ENCODE measurements at regions not wholly inside any gene's neighbourhood (a gene's known extent, or its start where the extent isn't known, plus 50 kb on each side); places are given as distances from the start of the nearest gene placed in this dataset.
"Not testable (repeated sequence)": the region's sequence is repeated elsewhere in the genome, so short reads cannot be mapped to it uniquely, and the experiment has no call there.

DNA sequence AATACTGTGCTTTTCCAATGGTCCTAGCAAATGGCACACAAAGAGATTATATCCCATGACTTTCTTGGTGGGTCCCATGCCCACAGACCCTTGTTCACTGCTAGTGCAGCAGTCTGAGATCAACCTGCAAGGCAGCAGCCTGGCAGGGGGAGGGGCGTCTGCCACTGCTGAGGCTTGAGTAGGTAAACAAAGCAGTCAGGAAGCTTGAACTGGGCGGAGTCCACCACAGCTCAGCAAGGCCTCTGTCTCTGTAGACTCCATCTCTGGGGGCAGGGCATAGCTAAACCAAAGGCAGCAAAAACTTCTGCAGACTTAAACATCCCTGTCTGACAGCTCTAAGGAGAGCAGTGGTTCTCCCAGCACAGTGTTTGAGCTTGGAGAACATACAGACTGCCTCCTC is 82.9 kb downstream of the ZNF737 start:
- DNase-seq (ENCODE audit: extremely low read depth, low read depth): no peak
- TF ChIP-seq CTCF (IDR thresholded peaks at IDR 0.05; ENCODE audit: low read depth, low read length): no peak

- no peak for TF ChIP-seq CTCF (IDR thresholded peaks at IDR 0.05; ENCODE audit: low read depth, low read length)
- DNase-seq (ENCODE audit: extremely low read depth, low read depth): no peak
Measured at GRCh38 chr19:20481736-20482135, 83.8 kb downstream of the ZNF737 start.

- DNase-seq (ENCODE audit: extremely low read depth, low read depth): no peak
- TF ChIP-seq CTCF (IDR thresholded peaks at IDR 0.05; ENCODE audit: low read depth, low read length): no peak
Measured at GRCh38 chr19:20479483-20479882, 86.1 kb downstream of the ZNF737 start.

DNA sequence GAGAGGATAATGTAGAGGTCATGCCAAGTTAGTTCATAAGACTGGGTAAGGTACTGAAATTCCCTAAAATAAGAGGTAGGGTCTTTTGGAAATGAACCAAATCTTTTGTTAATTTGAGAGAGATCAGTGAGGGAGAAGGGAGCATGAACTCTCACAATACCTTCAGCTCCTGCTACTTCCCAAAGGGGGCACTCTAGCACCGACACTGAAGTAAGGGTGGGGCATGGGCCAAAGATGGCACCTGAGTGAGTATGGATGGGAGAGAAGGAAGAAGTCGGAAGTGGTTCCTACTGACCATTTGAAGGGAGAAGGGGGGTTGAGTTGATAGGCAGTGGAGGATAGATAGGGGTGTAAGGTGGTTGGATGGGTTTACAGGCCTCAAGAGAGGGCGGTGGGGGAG is 86.6 kb downstream of the ZNF737 start:
- no peak for TF ChIP-seq CTCF (IDR thresholded peaks at IDR 0.05; ENCODE audit: low read depth, low read length)
- no peak for DNase-seq (ENCODE audit: extremely low read depth, low read depth)

- DNase-seq (ENCODE audit: extremely low read depth, low read depth): no peak
- TF ChIP-seq CTCF (IDR thresholded peaks at IDR 0.05; ENCODE audit: low read depth, low read length): no peak
Measured at GRCh38 chr19:20472854-20473253, 92.7 kb downstream of the ZNF737 start.

DNA sequence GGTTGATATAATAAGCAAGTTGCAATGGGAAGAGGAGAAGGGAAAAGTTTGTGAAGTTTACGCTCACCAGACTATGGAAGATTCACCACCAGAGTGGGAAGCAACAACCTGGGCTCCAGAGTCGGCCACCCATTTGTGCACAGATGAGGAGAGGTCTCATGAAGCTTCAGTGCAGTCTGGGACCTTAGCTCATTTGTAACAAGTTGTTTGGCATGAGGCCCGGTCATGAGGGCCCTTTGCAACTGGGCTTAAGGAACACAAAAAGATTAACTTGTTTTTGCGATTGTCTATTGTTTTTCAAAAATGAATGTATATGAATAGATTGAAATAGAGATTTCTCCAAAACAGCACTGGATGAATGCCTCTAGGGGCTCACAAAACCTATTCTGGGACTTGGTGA is 94.2 kb downstream of the ZNF737 start:
- no peak for TF ChIP-seq CTCF (IDR thresholded peaks at IDR 0.05; ENCODE audit: low read depth, low read length)
- no peak for DNase-seq (ENCODE audit: extremely low read depth, low read depth)

DNA sequence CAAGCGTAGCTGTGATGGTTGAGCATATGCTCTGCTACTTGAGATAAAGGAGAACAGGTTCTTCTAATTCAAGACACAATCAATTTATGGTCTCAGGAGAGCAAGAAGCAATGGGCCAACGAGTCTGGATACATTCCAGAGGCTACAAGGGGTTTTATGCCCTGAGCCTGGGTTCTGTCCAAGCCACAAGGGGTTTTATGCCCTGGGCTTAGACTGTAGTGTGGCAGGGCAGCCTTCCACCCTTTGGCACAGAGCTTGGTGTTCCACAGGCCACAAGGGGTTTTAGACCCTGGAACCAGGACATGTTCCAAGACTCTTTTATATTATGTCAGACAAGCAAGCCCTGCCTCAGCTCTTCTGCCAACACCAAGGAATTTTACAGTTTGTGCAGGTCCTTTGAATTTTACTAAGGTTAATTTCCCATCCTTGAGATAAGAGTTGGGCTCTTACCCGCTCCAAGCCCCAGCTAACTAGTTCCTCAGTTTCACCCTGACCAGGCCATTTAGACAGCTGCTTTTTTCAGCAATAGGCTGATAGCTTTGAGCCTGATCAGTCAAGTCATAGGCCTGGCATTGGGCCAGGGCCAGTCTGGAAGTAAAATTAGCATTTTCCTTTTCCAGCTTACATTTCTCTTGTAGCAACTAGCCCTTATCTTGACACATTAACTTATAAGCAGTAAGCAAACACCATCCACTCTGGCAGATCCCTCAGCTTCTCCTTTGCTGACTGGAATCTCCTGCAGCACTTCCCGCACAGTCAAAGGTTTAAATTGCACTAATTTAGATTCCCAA is 95.0 kb downstream of the ZNF737 start:
- no peak for DNase-seq (ENCODE audit: extremely low read depth, low read depth)
- TF ChIP-seq CTCF (IDR thresholded peaks at IDR 0.05; ENCODE audit: low read depth, low read length): no peak

DNA sequence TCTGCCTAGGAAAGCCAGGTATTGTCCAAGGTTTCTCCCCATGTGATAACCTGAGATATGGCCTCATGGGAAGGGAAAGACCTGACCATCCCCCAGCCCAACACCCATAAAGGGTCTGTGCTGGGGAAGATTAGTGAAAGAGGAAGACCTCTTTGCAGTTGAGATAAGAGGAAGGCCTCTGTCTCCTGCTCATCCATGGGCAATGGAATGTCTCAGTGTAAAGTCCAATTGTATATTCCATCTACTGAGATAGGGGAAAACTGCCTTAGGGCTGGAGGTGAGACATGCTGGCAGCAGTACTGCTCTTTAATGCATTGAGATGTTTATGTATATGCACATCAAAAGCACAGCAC is 99.0 kb downstream of the ZNF737 start:
- DNase-seq (ENCODE audit: extremely low read depth, low read depth): not testable (repeated sequence)

GRCh38 chr19:20465922-20466637 is 99.5 kb downstream of the ZNF737 start:
- not testable (repeated sequence) for DNase-seq (ENCODE audit: extremely low read depth, low read depth)

Data from AG09319 (cell line).